IMR-90 (cell line): ENCODE measurements at regions not wholly inside any gene's neighbourhood (a gene's known extent, or its start where the extent isn't known, plus 50 kb on each side); places are given as distances from the start of the nearest gene placed in this dataset.

Experiments used
- ATAC-seq: fragments of 200-7000 bp; cut with Tn5 transposase; 2 replicates; pipeline ENCODE4 v1.9.1; 2020; ENCODE audit warnings: low read depth, mild to moderate bottlenecking, moderate library complexity
- BruUV-seq: library from RNA; stranded (reverse); fragments of 400-500 nt; replicated peaks from 2 replicates; lab custom pipeline; 2021; lab: Mats Ljungman, UMichigan
- CTCF ChIA-PET: fragments of 300-600 bp; formaldehyde crosslinking; extraction: SDS; loops from one replicate; lab custom pipeline; 2021; ENCODE audit warnings: antibody characterized with exemption; lab: Yijun Ruan, JAX
- POLR2A ChIA-PET: fragments of 300-600 bp; sonication (Branson Sonifier 250); formaldehyde crosslinking; loops from one replicate; lab custom pipeline; 2022; ENCODE audit warnings: antibody characterized with exemption; ENCODE audit not compliant: unreplicated experiment; lab: Charles Lee
- DNase-seq: peaks from one replicate; pipeline ENCODE4 v3.0.0; 2013
- H2AFZ ChIP-seq: replicated peaks from 2 replicates; pipeline ENCODE3; 2013; ENCODE audit warnings: low read length, mild to moderate bottlenecking; ENCODE audit not compliant: poor library complexity
- H2AK5ac ChIP-seq: 2 replicates; pipeline ENCODE4 v1.6.1; 2013; ENCODE audit warnings: low read depth, low read length, inconsistent platforms
- H2AK9ac ChIP-seq: replicated peaks from 2 replicates; pipeline ENCODE3; 2013; ENCODE audit warnings: mild to moderate bottlenecking, low read depth, low read length, moderate library complexity; ENCODE audit not compliant: poor library complexity
- H2BK120ac ChIP-seq: 2 replicates; pipeline ENCODE4 v1.6.1; 2013; ENCODE audit warnings: low read depth, low read length, inconsistent platforms
- H2BK15ac ChIP-seq: 3 replicates; pipeline ENCODE4 v1.6.1; 2013; ENCODE audit warnings: low read depth, low read length, inconsistent platforms
- H2BK20ac ChIP-seq: 2 replicates; pipeline ENCODE4 v1.6.1; 2013; ENCODE audit warnings: low read depth, mild to moderate bottlenecking, inconsistent platforms, low read length, moderate library complexity
- H2BK5ac ChIP-seq: 2 replicates; pipeline ENCODE4 v1.6.1; 2013; ENCODE audit warnings: mild to moderate bottlenecking, low read depth, low read length, inconsistent platforms; ENCODE audit not compliant: poor library complexity, severe bottlenecking
- H3K14ac ChIP-seq: replicated peaks from 2 replicates; pipeline ENCODE4 v1.6.1; 2013; ENCODE audit warnings: low read depth, low read length, inconsistent platforms
- H3K18ac ChIP-seq: 2 replicates; pipeline ENCODE4 v1.6.1; 2013; ENCODE audit warnings: low read depth, low read length, control low read depth
- H3K23ac ChIP-seq: 2 replicates; pipeline ENCODE4 v1.6.1; 2013; ENCODE audit warnings: low read depth, low read length, inconsistent platforms
- H3K27ac ChIP-seq: 2 replicates; pipeline ENCODE4 v1.5.1; 2013; ENCODE audit warnings: mild to moderate bottlenecking, control low read depth, low read length; ENCODE audit not compliant: insufficient read depth
- H3K27me3 ChIP-seq: 2 replicates; pipeline ENCODE4 v1.6.1; 2013; ENCODE audit warnings: low read length; ENCODE audit not compliant: control insufficient read depth, insufficient read depth
- H3K36me3 ChIP-seq: 2 replicates; pipeline ENCODE4 v1.6.1; 2013; ENCODE audit warnings: low read length, mixed read lengths; ENCODE audit not compliant: control insufficient read depth, insufficient read depth
- H3K4ac ChIP-seq: 2 replicates; pipeline ENCODE4 v1.6.1; 2013; ENCODE audit warnings: low read depth, low read length, inconsistent platforms
- H3K4me1 ChIP-seq: 2 replicates; pipeline ENCODE4 v1.6.1; 2013; ENCODE audit warnings: low read length, mixed read lengths; ENCODE audit not compliant: control insufficient read depth, insufficient read depth
- H3K4me2 ChIP-seq: 2 replicates; pipeline ENCODE4 v1.6.1; 2013; ENCODE audit warnings: low read depth, mild to moderate bottlenecking, control low read depth, low read length, moderate library complexity
- H3K4me3 ChIP-seq: 2 replicates; pipeline ENCODE4 v1.5.1; 2013; ENCODE audit warnings: low read depth, mild to moderate bottlenecking, control low read depth, low read length, moderate library complexity; ENCODE audit not compliant: insufficient read depth
- H3K56ac ChIP-seq: 2 replicates; pipeline ENCODE4 v1.6.1; 2013; ENCODE audit warnings: low read length, inconsistent platforms; ENCODE audit not compliant: insufficient read depth; ENCODE audit errors: extremely low read depth
- H3K79me1 ChIP-seq, 2 experiments: 2 replicates each; pipeline ENCODE4 v1.6.1; 2013; ENCODE audit warnings: low read length in 2 of 2, inconsistent platforms in 1 of 2, low read depth in 1 of 2
- H3K9ac ChIP-seq: 2 replicates; pipeline ENCODE4 v1.6.1; 2013; ENCODE audit warnings: low read depth, low read length, control low read depth
- H3K9me1 ChIP-seq: 2 replicates; pipeline ENCODE4 v1.6.1; 2013; ENCODE audit warnings: low read length, inconsistent platforms; ENCODE audit not compliant: insufficient read depth
- H3K9me3 ChIP-seq: 2 replicates; pipeline ENCODE4 v1.6.1; 2013; ENCODE audit warnings: low read length; ENCODE audit not compliant: control insufficient read depth, insufficient read depth
- H4K20me1 ChIP-seq: 2 replicates; pipeline ENCODE4 v1.6.1; 2013; ENCODE audit warnings: low read length, inconsistent platforms; ENCODE audit not compliant: insufficient read depth
- H4K5ac ChIP-seq: 2 replicates; pipeline ENCODE4 v1.6.1; 2013; ENCODE audit warnings: mild to moderate bottlenecking, low read depth, low read length, control low read depth
- H4K8ac ChIP-seq, 2 experiments: 2 replicates each; pipeline ENCODE4 v1.6.1; 2013; ENCODE audit warnings: low read depth in 2 of 2, low read length in 2 of 2, control low read depth in 1 of 2, inconsistent platforms in 1 of 2
- H4K91ac ChIP-seq: 2 replicates; pipeline ENCODE4 v1.6.1; 2013; ENCODE audit warnings: low read depth, low read length, inconsistent platforms; ENCODE audit not compliant: insufficient read depth
- FOS ChIP-seq: fragments of 150-350 bp; IDR thresholded peaks from 2 replicates; pipeline ENCODE4 v1.6.1; 2016; ENCODE audit warnings: low read depth, low read length
- RAD21 ChIP-seq: IDR thresholded peaks from 2 replicates; pipeline ENCODE4 v1.6.1; 2012; ENCODE audit warnings: low read length, improper control_type of control experiment
- WGBS, 2 experiments: methylation state at CpG; one replicate each; pipeline versions ENCODE4 v1.1.5 to v1.1.7; 2013; ENCODE audit warnings: missing lambda C conversion rate in 2 of 2; ENCODE audit not compliant: insufficient read length in 1 of 2; ENCODE audit errors: extremely low coverage in 2 of 2; 5-methylcytosine and 5-hydroxymethylcytosine counted together
- dilution Hi-C: fragments of 300-500 bp; cut with HindIII; formaldehyde crosslinking; loops from one replicate; pipeline ENCODE4 v1.14.3; 2018; ENCODE audit warnings: low sequenced_read_pairs; ENCODE audit not compliant: unreplicated experiment
- in situ Hi-C: fragments of 300-500 bp; cut with MboI; formaldehyde crosslinking; loops from 3 replicates; pipeline ENCODE4 v1.14.3; 2019; ENCODE audit warnings: low sequenced_read_pairs, inconsistent platforms, mixed read lengths
- intact Hi-C: fragments of 100-400 bp; cut with micrococcal nuclease; formaldehyde crosslinking; loops from 2 replicates; pipeline ENCODE4 v1.10.0; 2022
- TF ChIP-seq, protein P1 (sequence below): conservative IDR thresholded peaks from 2 replicates; pipeline ENCODE4 v1.5.1; 2012; ENCODE audit warnings: mild to moderate bottlenecking, low read depth, low read length, improper control_type of control experiment

GRCh38 chr4:123709336-123709735 is 312.7 kb downstream of the SPRY1 start:
- CTCF ChIA-PET: no interaction called here
- Histone ChIP-seq H4K8ac (no peak overlapping the region), H4K20me1 (no peaks in the 10 kb centered on the region)

More at GRCh38 chr4:123709336-123709735, 312.7 kb downstream of the SPRY1 start:
- no peak overlapping the region for H3K4me2 ChIP-seq
- no peak overlapping the region for H2AFZ ChIP-seq
- H3K4me3 ChIP-seq: no peak overlapping the region
- no peak overlapping the region for H2BK20ac ChIP-seq
- no peaks in the 10 kb centered on the region for H3K27me3 ChIP-seq
- dilution Hi-C loops: no loop called here
- H3K27ac ChIP-seq: no peak overlapping the region
- H3K36me3 ChIP-seq: no peaks in the 10 kb centered on the region
- in situ Hi-C loops: no loop called here
- H2AK9ac ChIP-seq: no peak overlapping the region
- intact Hi-C loops: no loop called here
- H4K91ac ChIP-seq: no peak overlapping the region
- H3K56ac ChIP-seq: no peak overlapping the region
- no peak overlapping the region for H4K5ac ChIP-seq
- no peaks in the 10 kb centered on the region for H3K79me1 ChIP-seq
- BruUV-seq: no TSS peak
- no peak overlapping the region; the same call in 1 of the 2 replicates for H3K4ac ChIP-seq
- H3K9me1 ChIP-seq: no peaks in the 10 kb centered on the region
- POLR2A ChIA-PET: no interaction called here
- H2BK15ac ChIP-seq: no peak overlapping the region
- no peaks in the 10 kb centered on the region; the same call in 1 of the 2 replicates for H3K4me1 ChIP-seq
- no peak overlapping the region for H2AK5ac ChIP-seq
- TF ChIP-seq, protein P1, sequence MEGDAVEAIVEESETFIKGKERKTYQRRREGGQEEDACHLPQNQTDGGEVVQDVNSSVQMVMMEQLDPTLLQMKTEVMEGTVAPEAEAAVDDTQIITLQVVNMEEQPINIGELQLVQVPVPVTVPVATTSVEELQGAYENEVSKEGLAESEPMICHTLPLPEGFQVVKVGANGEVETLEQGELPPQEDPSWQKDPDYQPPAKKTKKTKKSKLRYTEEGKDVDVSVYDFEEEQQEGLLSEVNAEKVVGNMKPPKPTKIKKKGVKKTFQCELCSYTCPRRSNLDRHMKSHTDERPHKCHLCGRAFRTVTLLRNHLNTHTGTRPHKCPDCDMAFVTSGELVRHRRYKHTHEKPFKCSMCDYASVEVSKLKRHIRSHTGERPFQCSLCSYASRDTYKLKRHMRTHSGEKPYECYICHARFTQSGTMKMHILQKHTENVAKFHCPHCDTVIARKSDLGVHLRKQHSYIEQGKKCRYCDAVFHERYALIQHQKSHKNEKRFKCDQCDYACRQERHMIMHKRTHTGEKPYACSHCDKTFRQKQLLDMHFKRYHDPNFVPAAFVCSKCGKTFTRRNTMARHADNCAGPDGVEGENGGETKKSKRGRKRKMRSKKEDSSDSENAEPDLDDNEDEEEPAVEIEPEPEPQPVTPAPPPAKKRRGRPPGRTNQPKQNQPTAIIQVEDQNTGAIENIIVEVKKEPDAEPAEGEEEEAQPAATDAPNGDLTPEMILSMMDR: no peak
- TF ChIP-seq RAD21 (no peak), FOS (no peak)
- WGBS, 2 experiments: no CpG with 5 or more reads among the region's 3 CpGs
- no peak overlapping the region for H3K23ac ChIP-seq
- H3K9me3 ChIP-seq: peaks cover 11% of the 10 kb centered on the region
- no peak for DNase-seq
- no peak for ATAC-seq
- H3K14ac ChIP-seq: no peak overlapping the region
- H2BK5ac ChIP-seq: no peak overlapping the region
- no peak overlapping the region for H3K9ac ChIP-seq
- H2BK120ac ChIP-seq: no peak overlapping the region
- H3K18ac ChIP-seq: no peak overlapping the region
